ENCODE measurements at regions not wholly inside any gene's neighbourhood (a gene's known extent, or its start where the extent isn't known, plus 50 kb on each side); places are given as distances from the start of the nearest gene placed in this dataset.

DNA sequence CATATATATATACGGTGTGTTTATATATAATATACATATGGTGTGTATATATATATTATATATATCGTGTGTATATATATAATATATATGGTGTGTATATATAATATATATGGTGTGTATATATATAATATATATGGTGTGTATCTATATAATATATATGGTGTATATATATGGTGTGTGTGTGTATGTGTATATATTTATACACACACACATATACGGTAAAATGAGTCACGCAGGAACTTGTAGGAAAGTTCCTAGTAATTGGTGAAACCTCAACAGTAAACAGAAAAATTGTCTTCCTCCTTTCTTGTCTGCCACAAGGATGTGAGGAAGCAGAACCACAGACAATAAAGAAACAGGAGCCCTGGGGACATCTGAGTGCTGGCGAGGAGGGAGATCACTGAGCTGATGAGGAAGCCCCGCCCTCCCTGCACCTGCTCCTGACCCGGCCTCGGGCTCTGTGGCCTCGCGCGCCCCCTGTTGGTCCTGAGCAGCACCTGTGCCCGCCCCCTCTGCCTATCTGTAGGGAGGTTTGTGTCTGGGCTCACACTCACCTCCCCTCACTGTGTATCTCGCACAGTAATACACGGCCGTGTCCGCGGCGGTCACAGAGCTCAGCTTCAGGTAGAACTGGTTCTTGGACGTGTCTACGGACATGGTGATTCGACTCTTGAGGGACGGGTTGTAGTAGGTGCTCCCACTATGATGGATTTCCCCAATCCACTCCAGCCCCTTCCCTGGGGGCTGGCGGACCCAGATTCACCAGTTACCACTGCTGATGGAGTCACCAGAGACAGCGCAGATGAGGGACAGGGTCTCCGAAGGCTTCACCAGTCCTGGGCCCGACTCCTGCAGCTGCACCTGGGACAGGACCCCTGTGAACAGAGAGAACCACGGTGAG lies 1079.4 kb downstream of the TMEM121 start:
- TF ChIP-seq POLR2A (IDR thresholded peaks at IDR 0.05) (no peak), CTCF (IDR thresholded peaks at IDR 0.05) (no peak)
